ENCODE measurements at regions not wholly inside any gene's neighbourhood (a gene's known extent, or its start where the extent isn't known, plus 50 kb on each side); places are given as distances from the start of the nearest gene placed in this dataset.

- no peak overlapping the region for H3K4me3 ChIP-seq
- no peak for TF ChIP-seq CTCF (IDR thresholded peaks at IDR 0.05)
- TF ChIP-seq POLR2A (IDR thresholded peaks at IDR 0.05): no peak
- no peak for TF ChIP-seq POLR2AphosphoS5 (IDR thresholded peaks at IDR 0.05)
- no peak overlapping the region for H3K27ac ChIP-seq
- 89 to 93% methylated on average over 4 to 5 of the region's 5 CpGs for WGBS, 2 donors (ENCODE audit: low coverage in 1 of 2)
- no peaks in the 10 kb centered on the region for H3K4me1 ChIP-seq
- no peaks in the 10 kb centered on the region for H3K27me3 ChIP-seq
- no peaks in the 10 kb centered on the region for H3K9me3 ChIP-seq
- H3K36me3 ChIP-seq: no peaks in the 10 kb centered on the region
- ATAC-seq: no peak
These were observed 1008.8 kb upstream of the PABPC4L start for GRCh38 chr4:135210341-135210740.

GRCh38 chr4:135207531-135207930 is 1005.9 kb upstream of the PABPC4L start:
- Histone ChIP-seq H3K27ac (no peak overlapping the region), H3K4me1 (no peaks in the 10 kb centered on the region), H3K36me3 (no peaks in the 10 kb centered on the region), H3K9me3 (no peaks in the 10 kb centered on the region), H3K4me3 (no peak overlapping the region), H3K27me3 (no peaks in the 10 kb centered on the region)
- ATAC-seq: no peak
- TF ChIP-seq POLR2A (IDR thresholded peaks at IDR 0.05) (no peak), CTCF (IDR thresholded peaks at IDR 0.05) (no peak), POLR2AphosphoS5 (IDR thresholded peaks at IDR 0.05) (no peak)

- Histone ChIP-seq H3K27me3 (no peaks in the 10 kb centered on the region), H3K9me3 (no peaks in the 10 kb centered on the region), H3K27ac (no peak overlapping the region), H3K4me1 (no peaks in the 10 kb centered on the region), H3K36me3 (no peaks in the 10 kb centered on the region), H3K4me3 (no peak overlapping the region)
- 17 to 73% methylated on average over 1 to 3 of the region's 3 CpGs for WGBS, 2 donors (ENCODE audit: low coverage in 1 of 2)
- no peak for TF ChIP-seq POLR2AphosphoS5 (IDR thresholded peaks at IDR 0.05)
- no peak for TF ChIP-seq CTCF (IDR thresholded peaks at IDR 0.05)
- no peak for TF ChIP-seq EP300 (IDR thresholded peaks at IDR 0.05)
- TF ChIP-seq POLR2A (IDR thresholded peaks at IDR 0.05): no peak
- no peak for ATAC-seq
These were observed 1002.7 kb upstream of the PABPC4L start for GRCh38 chr4:135204311-135204710.

GRCh38 chr4:135201081-135201480 is 999.5 kb upstream of the PABPC4L start:
- Histone ChIP-seq H3K4me3 (no peak overlapping the region), H3K4me1 (no peaks in the 10 kb centered on the region), H3K27ac (no peak overlapping the region), H3K36me3 (no peaks in the 10 kb centered on the region), H3K27me3 (no peaks in the 10 kb centered on the region), H3K9me3 (no peaks in the 10 kb centered on the region)
- TF ChIP-seq EP300 (IDR thresholded peaks at IDR 0.05) (no peak), CTCF (IDR thresholded peaks at IDR 0.05) (no peak), POLR2AphosphoS5 (IDR thresholded peaks at IDR 0.05) (no peak), POLR2A (IDR thresholded peaks at IDR 0.05) (no peak)
- WGBS, 2 donors (ENCODE audit: low coverage in 1 of 2): 78 to 92% methylated on average over 3 of the region's 5 CpGs
- no peak for ATAC-seq

GRCh38 chr4:135197641-135198040 is 996.1 kb upstream of the PABPC4L start:
- Histone ChIP-seq H3K27me3 (no peaks in the 10 kb centered on the region), H3K27ac (no peak overlapping the region), H3K9me3 (no peaks in the 10 kb centered on the region), H3K4me3 (no peak overlapping the region), H3K36me3 (no peaks in the 10 kb centered on the region), H3K4me1 (no peaks in the 10 kb centered on the region)
- TF ChIP-seq POLR2A (IDR thresholded peaks at IDR 0.05) (no peak), POLR2AphosphoS5 (IDR thresholded peaks at IDR 0.05) (no peak)
- ATAC-seq: no peak
- WGBS, 2 donors (ENCODE audit: low coverage in 1 of 2): 20 to 56% methylated on average over 1 of the region's 1 CpG

- Histone ChIP-seq H3K27ac (no peak overlapping the region), H3K4me3 (no peak overlapping the region), H3K27me3 (no peaks in the 10 kb centered on the region), H3K4me1 (no peaks in the 10 kb centered on the region), H3K36me3 (no peaks in the 10 kb centered on the region), H3K9me3 (no peaks in the 10 kb centered on the region)
- no peak for ATAC-seq
- TF ChIP-seq POLR2AphosphoS5 (IDR thresholded peaks at IDR 0.05) (no peak), CTCF (IDR thresholded peaks at IDR 0.05) (no peak), EP300 (IDR thresholded peaks at IDR 0.05) (no peak), POLR2A (IDR thresholded peaks at IDR 0.05) (no peak)
- 86 to 100% methylated on average over 1 of the region's 1 CpG for WGBS, 2 donors (ENCODE audit: low coverage in 1 of 2)
These were observed 992.9 kb upstream of the PABPC4L start for GRCh38 chr4:135194477-135194876.

All from gastroesophageal sphincter (tissue), 4 donors.